NB4 (cell line): ENCODE measurements at regions not wholly inside any gene's neighbourhood (a gene's known extent, or its start where the extent isn't known, plus 50 kb on each side); places are given as distances from the start of the nearest gene placed in this dataset.

Experiments
- MYC ChIP-seq: IDR thresholded peaks from 2 replicates; pipeline ENCODE4 v1.6.1; 2011; ENCODE audit warnings: low read depth, low read length
- POLR2A ChIP-seq: IDR thresholded peaks from 2 replicates; pipeline ENCODE4 v1.6.1; 2011; ENCODE audit warnings: mild to moderate bottlenecking; ENCODE audit not compliant: insufficient read length; ENCODE audit errors: extremely low read depth
- TF ChIP-seq, protein P1 (sequence below): IDR thresholded peaks from one replicate; pipeline ENCODE4 v1.5.1; 2012; ENCODE audit warnings: low read depth, low read length
- TF ChIP-seq, protein P2 (sequence below): IDR thresholded peaks from 2 replicates; pipeline ENCODE4 v1.6.1; 2011; ENCODE audit warnings: low read depth, low read length

DNA sequence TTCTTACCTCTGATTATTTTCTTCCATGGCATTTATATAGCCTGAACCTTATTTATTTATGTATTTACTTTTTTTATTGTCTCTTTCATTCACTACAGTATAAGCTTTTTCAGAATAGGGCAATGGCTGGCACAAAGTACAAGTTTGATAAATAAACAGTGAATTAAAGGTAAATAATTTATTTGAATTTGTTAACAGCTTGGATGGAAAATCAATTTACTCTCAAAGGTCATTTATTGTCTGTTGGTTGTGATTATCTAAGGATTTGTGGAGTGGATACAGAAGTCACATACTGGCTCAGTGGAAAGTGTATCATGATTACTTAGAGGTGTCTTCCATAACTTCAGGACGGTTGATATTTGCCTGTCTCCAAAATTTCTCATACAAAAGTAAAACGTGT lies 2472.9 kb downstream of the PCDH7 start:
- TF ChIP-seq, protein P1, sequence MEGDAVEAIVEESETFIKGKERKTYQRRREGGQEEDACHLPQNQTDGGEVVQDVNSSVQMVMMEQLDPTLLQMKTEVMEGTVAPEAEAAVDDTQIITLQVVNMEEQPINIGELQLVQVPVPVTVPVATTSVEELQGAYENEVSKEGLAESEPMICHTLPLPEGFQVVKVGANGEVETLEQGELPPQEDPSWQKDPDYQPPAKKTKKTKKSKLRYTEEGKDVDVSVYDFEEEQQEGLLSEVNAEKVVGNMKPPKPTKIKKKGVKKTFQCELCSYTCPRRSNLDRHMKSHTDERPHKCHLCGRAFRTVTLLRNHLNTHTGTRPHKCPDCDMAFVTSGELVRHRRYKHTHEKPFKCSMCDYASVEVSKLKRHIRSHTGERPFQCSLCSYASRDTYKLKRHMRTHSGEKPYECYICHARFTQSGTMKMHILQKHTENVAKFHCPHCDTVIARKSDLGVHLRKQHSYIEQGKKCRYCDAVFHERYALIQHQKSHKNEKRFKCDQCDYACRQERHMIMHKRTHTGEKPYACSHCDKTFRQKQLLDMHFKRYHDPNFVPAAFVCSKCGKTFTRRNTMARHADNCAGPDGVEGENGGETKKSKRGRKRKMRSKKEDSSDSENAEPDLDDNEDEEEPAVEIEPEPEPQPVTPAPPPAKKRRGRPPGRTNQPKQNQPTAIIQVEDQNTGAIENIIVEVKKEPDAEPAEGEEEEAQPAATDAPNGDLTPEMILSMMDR, result no peak
- TF ChIP-seq POLR2A (no peak), MYC (no peak)
- TF ChIP-seq, protein P2, sequence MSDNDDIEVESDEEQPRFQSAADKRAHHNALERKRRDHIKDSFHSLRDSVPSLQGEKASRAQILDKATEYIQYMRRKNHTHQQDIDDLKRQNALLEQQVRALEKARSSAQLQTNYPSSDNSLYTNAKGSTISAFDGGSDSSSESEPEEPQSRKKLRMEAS, result no peak
